ENCODE measurements at regions not wholly inside any gene's neighbourhood (a gene's known extent, or its start where the extent isn't known, plus 50 kb on each side); places are given as distances from the start of the nearest gene placed in this dataset.
"Not testable (repeated sequence)": the region's sequence is repeated elsewhere in the genome, so short reads cannot be mapped to it uniquely, and the experiment has no call there.

DNA sequence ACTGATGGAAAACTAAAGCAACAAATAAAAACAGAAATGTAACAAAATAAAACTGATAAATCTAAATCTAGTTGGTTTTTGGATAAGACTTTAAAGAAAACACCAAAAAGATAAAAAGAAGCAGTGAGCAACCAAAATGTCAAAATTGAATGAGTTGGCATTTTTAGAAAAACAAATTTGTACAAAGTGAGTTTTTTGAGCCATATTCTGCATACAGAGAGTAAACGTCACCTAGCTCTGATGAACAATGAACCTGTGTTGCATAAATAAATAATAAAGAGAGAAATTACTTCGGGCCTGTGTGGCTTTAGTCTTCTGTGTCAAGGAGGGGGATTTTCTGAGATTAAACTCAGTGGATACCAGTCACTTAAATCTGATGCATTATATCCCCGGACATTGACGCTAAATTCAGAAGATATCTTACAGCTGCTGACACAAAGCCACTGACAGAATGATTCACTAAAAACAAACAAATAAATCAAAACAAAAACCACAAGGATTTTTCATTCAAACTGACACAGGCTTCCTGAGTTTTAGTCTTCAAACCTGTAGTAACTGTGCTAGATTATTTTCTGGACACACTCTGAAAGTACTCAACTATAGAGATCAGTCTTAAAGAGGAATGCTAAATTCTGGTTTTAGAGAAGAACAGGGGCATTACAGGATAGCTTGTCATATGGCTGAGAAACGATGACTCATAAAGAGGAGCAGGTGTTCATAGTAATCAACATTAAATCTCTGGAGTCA lies 403.5 kb upstream of the ST8SIA4 start:
- intact Hi-C loops (cut with micrococcal nuclease) = no loop called here
- POLR2A ChIA-PET = no interaction called here
- H3K27ac Mint-ChIP-seq = no peak overlapping the region

DNA sequence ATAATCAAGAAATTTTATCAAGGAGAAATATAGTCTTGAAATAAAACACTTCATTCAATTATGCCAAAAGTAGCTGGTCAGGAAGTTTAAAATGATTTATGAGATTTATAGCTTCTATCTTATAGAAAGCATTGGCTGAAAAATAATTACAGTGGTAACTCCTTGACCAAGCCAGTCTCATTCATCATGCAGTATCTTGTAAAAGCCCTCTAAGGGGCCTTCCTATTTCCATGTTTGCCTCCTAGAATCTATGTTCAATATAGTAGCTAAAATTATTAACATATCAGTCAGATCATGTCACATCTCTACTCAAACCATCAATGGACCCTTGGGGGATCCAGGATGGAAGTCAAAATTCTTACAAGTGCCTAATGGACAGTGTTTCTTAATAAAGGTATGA lies 393.4 kb upstream of the ST8SIA4 start:
- ATAC-seq (ENCODE audit: low read depth) (no peak), DNase-seq (no peak)
- TF ChIP-seq, protein P1, sequence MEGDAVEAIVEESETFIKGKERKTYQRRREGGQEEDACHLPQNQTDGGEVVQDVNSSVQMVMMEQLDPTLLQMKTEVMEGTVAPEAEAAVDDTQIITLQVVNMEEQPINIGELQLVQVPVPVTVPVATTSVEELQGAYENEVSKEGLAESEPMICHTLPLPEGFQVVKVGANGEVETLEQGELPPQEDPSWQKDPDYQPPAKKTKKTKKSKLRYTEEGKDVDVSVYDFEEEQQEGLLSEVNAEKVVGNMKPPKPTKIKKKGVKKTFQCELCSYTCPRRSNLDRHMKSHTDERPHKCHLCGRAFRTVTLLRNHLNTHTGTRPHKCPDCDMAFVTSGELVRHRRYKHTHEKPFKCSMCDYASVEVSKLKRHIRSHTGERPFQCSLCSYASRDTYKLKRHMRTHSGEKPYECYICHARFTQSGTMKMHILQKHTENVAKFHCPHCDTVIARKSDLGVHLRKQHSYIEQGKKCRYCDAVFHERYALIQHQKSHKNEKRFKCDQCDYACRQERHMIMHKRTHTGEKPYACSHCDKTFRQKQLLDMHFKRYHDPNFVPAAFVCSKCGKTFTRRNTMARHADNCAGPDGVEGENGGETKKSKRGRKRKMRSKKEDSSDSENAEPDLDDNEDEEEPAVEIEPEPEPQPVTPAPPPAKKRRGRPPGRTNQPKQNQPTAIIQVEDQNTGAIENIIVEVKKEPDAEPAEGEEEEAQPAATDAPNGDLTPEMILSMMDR (IDR thresholded peaks at IDR 0.05) = no peak
- Mint-ChIP-seq H3K4me3 (no peak overlapping the region), H3K4me1 (no peaks in the 10 kb centered on the region), H3K9me3 (no peaks in the 10 kb centered on the region), H3K36me3 (ENCODE audit: low read depth) (no peaks in the 10 kb centered on the region), H3K27me3 (no peaks in the 10 kb centered on the region), H3K27ac (no peak overlapping the region)
- CTCF ChIA-PET = no interaction called here
- intact Hi-C loops (cut with micrococcal nuclease) = no loop called here
- POLR2A ChIA-PET = no interaction called here

More for the DNA sequence above, 403.5 kb upstream of the ST8SIA4 start:
- H3K36me3 Mint-ChIP-seq (ENCODE audit: low read depth) = no peaks in the 10 kb centered on the region
- DNase-seq (no peak), ATAC-seq (ENCODE audit: low read depth) (no peak)
- H3K4me1 Mint-ChIP-seq = no peaks in the 10 kb centered on the region
- no peak overlapping the region for H3K4me3 Mint-ChIP-seq
- TF ChIP-seq, protein P1 (IDR thresholded peaks at IDR 0.05) = no peak
- CTCF ChIA-PET = no interaction called here
- H3K9me3 Mint-ChIP-seq = no peaks in the 10 kb centered on the region
- H3K27me3 Mint-ChIP-seq = no peaks in the 10 kb centered on the region

DNA sequence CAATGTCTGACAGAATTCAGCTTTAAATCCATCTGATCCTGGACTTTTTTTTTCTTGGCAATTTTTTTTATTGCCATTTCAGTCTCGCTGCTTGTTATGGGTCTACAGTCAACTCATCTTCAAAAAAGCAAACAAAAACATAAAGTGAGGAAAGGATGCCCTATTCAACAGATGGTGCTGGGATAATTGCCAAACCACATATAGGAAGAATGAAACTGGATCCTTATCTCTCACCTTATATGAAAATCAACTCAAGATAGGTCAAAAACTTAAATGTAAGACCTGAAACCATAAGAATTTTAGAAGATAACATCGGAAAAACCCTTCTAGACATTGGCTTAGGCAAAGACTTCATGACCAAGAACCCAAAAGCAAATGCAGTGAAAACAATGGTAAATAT lies 389.1 kb upstream of the ST8SIA4 start:
- Mint-ChIP-seq H3K27ac (no peak overlapping the region), H3K4me1 (no peaks in the 10 kb centered on the region), H3K4me3 (no peak overlapping the region), H3K9me3 (peaks cover 3% of the 10 kb centered on the region), H3K27me3 (no peaks in the 10 kb centered on the region), H3K36me3 (ENCODE audit: low read depth) (no peaks in the 10 kb centered on the region)
- intact Hi-C loops (cut with micrococcal nuclease) = no loop called here
- TF ChIP-seq, protein P1 (IDR thresholded peaks at IDR 0.05) = no peak
- ATAC-seq (ENCODE audit: low read depth) = no peak
- ChIA-PET POLR2A (no interaction called here), CTCF (no interaction called here)
- DNase-seq = no peak

DNA sequence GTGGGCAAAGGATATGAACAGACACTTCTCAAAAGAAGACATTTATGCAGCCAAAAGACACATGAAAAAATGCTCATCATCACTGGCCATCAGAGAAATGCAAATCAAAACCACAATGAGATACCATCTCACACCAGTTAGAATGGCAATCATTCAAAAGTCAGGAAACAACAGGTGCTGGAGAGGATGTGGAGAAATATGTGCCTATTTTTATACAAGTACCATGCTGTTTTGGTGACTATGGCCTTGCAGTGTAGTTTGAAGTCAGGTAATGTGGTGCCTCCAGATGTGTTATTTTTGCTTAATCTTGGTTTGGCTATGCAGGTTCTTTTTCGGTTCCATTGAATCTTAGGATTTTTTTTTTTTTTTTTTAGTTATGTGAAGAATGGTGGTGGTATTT lies 387.7 kb upstream of the ST8SIA4 start:
- H3K27me3 Mint-ChIP-seq; POLR2A ChIA-PET; H3K9me3 Mint-ChIP-seq; DNase-seq; H3K36me3 Mint-ChIP-seq (ENCODE audit: low read depth); H3K27ac Mint-ChIP-seq; CTCF ChIA-PET; H3K4me3 Mint-ChIP-seq; ATAC-seq (ENCODE audit: low read depth); intact Hi-C loops (cut with micrococcal nuclease); H3K4me1 Mint-ChIP-seq: not testable (repeated sequence)

DNA sequence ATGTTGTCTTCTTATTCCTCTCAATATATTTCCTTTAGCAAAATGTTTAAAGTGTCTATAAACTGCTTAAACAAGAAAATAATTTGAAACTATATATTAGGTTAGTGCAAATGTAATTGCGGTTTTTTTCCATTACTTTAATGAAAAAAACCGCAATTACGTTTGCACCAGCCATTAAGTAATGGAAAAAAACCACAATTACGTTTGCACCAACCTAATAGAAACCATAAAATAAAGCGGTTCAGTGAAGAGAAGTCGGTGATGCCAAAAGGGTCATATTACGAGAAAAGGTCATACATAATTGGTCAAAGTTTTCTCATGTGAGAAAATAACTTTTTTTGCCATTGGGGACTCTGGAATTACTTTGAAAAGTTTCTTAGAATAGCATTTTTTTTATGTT lies 385.6 kb upstream of the ST8SIA4 start:
- Mint-ChIP-seq H3K4me1 (no peaks in the 10 kb centered on the region), H3K27me3 (no peaks in the 10 kb centered on the region), H3K36me3 (ENCODE audit: low read depth) (no peaks in the 10 kb centered on the region), H3K9me3 (peaks cover 5% of the 10 kb centered on the region), H3K27ac (no peak overlapping the region), H3K4me3 (no peak overlapping the region)
- TF ChIP-seq, protein P1 (IDR thresholded peaks at IDR 0.05) = no peak
- DNase-seq = no peak
- POLR2A ChIA-PET = no interaction called here
- CTCF ChIA-PET = no interaction called here
- intact Hi-C loops (cut with micrococcal nuclease) = no loop called here
- no peak for ATAC-seq (ENCODE audit: low read depth)
